HG02759 (cell line): ENCODE measurements at regions not wholly inside any gene's neighbourhood (a gene's known extent, or its start where the extent isn't known, plus 50 kb on each side); places are given as distances from the start of the nearest gene placed in this dataset.
"Not testable (repeated sequence)": the region's sequence is repeated elsewhere in the genome, so short reads cannot be mapped to it uniquely, and the experiment has no call there.

ENCODE experiments used
- ATAC-seq: cut with Tn5 transposase; IDR thresholded peaks from one replicate; pipeline ENCODE4 v1.9.1; 2021; ENCODE audit warnings: mild to moderate bottlenecking, moderate library complexity; ENCODE audit not compliant: unreplicated experiment

DNA sequence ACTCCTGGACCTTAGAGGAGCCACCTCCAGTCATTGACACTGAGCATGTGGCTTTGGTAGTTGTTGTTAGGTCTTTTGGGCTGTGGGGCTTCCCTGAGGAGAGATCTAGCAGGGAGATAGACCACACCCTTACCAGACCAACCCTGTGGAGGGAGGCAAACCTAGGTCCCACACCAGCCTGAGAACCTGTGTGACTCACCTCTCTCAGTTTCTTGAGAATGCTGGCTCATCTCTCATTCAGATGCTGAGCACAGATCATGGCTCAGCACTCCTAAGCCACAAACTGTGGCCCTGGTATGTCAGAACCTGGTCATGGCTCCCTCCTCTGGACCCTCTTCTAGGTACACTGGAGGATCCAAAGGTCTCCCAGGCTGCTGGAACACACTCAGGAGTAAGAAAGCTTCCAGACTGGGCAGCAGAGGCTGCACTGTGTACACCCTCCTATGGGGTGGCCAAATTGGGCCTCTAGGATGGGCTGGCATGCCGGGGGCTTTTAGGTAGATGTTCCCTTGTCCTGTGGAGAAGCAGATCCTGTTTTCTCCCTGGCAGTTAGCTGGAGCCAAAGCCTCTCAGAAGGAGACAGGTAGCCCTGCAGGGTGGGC, 1294.5 kb downstream of the KHDRBS2 start:
- ATAC-seq = no peak

DNA sequence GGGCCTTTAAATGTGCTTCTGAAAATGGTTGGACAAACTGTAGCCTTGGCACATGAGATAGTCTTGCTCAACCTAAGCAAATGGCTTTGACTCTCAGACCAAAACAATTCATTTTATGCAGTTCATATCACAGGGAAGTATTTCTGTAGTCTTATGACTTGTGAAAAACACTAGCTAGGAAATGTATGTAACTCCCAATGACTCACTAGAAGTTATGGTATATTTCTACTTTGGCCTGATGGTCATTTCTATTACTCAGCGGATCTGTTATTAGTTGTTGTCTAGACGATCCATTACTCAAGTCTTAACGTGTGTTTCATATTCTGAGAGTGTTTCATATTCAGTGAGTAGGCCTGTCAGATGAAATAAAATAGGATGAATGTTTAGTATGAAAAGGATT, 1333.5 kb downstream of the KHDRBS2 start:
- no peak for ATAC-seq

DNA sequence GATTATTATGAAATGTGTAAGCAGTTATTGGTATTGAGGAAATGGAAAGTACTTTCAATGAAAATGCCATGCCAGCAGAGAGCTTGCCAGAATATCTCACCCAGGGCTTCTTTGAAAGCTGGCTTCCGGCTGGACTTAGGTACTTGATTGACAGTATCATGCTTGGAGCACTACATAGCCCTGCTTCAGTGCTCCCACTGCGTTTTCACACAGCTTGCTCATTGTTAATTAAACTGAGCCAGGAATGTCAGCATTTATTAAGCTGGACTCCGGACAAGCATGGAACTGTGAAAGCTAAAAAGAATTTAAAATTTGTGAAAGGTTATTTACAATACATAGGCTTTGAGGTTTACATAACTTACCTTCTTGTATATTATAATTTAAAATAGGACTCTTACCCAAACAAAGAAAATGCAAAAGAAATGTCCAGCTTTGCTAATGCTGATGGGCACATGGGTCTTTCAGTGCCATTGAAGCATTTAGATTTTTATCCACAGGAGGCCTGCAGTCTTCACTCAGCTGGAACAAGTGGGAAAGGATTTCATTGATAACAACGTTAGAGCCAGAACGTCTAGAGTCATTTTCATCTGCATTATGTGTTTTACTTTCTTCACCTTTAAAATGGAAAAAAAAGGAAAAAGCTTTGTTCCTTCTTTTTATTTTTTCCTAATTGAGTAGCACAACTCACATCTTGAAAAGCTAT, 1335.7 kb downstream of the KHDRBS2 start:
- not testable (repeated sequence) for ATAC-seq

- not testable (repeated sequence) for ATAC-seq
These were observed 1338.6 kb downstream of the KHDRBS2 start for GRCh38 chr6:60947416-60947815.

- not testable (repeated sequence) for ATAC-seq
These were observed 1341.2 kb downstream of the KHDRBS2 start for GRCh38 chr6:60944803-60945202.

GRCh38 chr6:60935970-60936369, 1350.1 kb downstream of the KHDRBS2 start:
- peak; percentile 62 for ATAC-seq

DNA sequence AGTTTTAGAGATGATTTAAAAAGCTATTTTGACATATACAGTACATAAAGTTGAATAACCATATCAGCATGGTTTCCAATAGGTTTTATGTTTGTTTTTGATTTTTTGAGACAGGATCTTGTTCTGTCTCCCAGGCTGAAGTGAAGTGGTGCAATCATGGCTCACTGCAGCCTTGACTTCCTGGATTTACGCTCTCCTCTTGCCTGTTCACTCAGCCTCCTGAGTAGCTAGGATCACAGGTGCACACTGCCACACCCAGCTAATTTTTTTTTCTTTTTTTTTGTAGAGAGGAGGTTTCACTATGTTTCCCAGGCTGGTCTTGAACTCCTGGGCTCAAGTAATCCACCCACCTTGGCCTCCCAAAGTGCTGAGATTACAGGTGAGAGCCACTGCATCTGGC, 1366.4 kb downstream of the KHDRBS2 start:
- ATAC-seq = not testable (repeated sequence)

- not testable (repeated sequence) for ATAC-seq
These were observed 1382.2 kb downstream of the KHDRBS2 start for GRCh38 chr6:60903860-60904259.

GRCh38 chr6:60893374-60893773, 1392.7 kb downstream of the KHDRBS2 start:
- ATAC-seq = not testable (repeated sequence)

- ATAC-seq = no peak
These were observed 1394.4 kb downstream of the KHDRBS2 start for GRCh38 chr6:60891606-60892005.

GRCh38 chr6:60877396-60877795, 1408.6 kb downstream of the KHDRBS2 start:
- not testable (repeated sequence) for ATAC-seq

DNA sequence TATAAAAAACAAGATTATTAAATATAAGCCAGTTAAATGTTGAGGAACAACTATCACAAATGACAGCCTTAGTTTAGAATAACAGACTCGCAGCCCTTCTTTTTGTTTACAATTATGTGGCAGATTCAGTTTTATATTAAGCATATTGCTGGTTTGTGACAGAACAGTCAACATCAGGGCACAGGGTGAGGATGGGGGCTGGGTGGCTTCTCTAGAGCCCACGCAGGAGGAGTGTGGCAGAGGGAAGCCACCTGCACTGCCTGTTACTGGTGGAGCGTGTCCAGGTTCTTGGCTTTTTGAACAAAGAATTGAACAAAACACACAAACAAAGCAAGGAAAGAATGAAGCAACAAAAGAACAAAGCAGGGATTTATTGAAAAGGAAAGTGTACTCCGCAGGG, 1415.2 kb downstream of the KHDRBS2 start:
- ATAC-seq = not testable (repeated sequence)

DNA sequence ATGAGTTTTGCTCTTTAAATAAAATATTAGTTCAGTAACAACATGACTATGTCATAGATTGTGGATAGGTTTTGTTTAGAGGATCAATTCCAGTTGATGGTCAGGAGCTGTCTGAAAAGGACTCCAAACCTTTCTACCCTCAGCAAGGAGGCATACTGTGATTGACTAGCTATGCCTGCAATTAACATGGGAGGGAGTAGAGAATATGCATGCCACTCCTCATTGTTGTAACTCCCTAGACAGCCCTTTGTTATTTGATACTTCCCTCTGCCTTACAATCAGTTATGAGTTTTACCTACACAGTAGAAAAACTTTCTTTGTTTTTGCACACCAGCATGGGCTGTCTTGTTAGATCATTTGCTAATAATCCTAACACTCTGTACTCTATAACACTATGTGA, 1418.5 kb downstream of the KHDRBS2 start:
- ATAC-seq = no peak

DNA sequence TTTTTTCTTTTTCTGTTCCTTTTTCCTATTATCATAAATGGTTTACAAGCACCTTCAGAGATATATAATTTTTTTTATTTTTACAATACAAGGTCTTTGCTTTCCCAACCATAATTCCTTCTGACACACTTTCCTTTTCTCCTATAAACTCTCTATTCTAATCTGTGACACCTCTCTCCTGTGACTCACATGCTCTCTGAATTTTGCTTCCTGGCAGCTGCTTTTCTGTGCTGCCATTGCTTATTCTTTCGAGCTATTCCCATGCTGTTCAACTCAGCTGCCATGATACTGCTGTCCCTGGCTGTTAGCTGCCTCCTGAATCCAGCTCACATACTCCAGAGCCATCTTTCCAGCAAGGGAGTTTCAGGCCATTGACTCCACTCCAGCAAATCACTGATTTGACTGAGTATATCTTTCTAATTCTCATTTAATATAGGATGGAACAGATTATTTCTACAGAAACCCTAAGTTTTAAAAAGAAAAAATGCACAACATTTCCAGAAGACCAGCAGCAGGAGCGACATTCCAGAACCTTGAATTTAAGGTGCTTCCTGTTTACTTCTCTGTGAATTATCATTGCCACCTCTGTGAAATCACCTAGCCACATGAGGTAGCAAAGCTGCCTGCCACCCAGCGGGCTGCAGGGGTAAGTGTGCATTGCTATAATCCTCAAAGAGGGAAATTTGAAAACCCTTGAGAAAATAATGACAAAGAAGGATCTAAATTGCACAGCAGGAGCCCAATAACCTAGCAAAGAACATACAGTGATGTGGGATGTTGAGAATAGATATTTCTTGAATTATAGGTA, 1442.6 kb downstream of the KHDRBS2 start:
- not testable (repeated sequence) for ATAC-seq

- not testable (repeated sequence) for ATAC-seq
These were observed 1455.3 kb downstream of the KHDRBS2 start for GRCh38 chr6:60830726-60831125.

DNA sequence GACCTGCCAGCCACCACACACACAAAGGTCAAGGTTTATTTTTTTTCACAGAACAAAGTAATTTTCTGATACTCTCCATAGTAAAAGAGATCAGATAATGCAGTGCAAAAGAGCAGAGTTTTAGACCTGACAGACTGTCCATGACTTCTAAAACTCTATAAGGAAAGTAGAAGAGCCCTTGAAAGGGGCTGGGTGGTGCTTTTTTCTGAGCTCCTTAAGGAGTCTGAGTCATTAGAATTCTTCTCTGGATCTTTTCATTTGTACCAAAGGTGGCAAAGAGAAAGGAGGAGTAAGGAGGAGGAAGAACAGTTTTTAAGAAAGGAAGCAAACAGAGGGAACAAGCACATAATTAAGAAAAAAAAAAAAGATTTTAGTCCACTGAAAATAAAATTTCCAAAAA, 1463.4 kb downstream of the KHDRBS2 start:
- ATAC-seq = not testable (repeated sequence)

DNA sequence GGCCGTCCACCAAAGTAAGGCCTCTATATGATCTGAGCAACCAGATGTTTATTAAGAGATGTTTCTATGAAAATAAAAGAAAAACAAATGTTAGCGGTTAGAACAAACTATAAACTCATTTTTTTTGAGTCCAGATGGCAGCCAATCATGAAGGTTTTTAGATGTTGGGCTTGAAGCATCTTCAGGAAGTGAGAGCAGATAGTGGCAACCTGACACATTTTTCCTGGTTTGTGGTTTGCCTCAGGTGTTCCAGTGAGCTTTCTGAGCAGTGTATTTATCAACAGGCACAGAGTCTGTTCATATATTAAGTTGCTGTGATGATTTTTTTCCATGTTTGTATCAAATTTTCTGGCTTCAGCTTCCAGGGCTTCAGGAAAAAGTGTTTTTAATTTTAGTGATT, 1468.0 kb downstream of the KHDRBS2 start:
- not testable (repeated sequence) for ATAC-seq

DNA sequence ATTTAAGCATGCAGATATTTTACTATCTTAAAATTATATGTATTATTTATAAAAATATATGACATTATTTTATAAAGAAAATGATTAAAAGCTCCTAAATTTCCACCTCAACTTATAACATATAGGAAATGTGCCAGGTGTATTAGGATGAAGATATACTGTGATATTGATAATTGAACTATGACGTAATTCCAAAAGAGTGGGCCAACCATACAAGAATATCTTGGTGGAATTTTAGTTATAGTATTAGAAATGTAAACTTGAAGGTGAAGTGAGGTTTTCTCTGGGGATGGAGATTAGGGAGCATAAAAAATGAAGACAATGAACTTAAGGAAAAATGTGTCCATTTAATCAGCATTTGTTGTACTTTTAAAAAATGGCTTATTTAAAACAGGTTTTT, 1471.2 kb downstream of the KHDRBS2 start:
- ATAC-seq = not testable (repeated sequence)

DNA sequence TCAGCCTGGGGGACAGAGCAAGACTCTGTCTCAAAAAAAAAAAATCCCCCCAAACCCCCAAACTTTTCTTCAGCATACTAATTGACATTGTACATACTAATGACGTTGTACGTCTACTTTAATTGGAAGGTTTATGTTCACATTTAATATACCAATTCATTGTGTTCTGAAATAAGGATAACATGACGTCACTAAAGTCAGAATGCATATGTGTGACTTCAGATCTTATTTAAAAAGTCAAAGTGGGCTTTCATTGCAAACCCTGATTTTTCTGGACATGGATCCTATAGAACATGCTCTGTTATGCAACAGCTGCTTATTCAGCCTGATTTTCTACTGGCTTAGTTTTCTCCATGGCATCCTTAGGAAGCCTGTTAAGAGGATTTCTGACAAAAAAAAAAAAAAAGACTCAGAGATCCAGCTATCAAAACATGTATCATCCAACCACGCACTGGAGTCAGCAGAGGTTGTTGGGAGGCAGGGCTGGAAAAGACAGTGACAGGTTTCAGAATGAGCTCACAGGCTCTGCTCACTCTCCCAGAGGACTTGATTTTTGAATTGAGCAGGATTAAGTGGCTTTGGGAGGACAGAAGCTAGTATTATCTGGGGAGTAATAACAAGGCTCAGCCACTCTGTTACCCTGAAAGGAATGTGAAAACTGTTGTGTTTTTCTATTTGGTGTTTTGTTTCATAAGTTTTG, 1472.0 kb downstream of the KHDRBS2 start:
- ATAC-seq = not testable (repeated sequence)

GRCh38 chr6:60810216-60810615, 1475.8 kb downstream of the KHDRBS2 start:
- not testable (repeated sequence) for ATAC-seq

DNA sequence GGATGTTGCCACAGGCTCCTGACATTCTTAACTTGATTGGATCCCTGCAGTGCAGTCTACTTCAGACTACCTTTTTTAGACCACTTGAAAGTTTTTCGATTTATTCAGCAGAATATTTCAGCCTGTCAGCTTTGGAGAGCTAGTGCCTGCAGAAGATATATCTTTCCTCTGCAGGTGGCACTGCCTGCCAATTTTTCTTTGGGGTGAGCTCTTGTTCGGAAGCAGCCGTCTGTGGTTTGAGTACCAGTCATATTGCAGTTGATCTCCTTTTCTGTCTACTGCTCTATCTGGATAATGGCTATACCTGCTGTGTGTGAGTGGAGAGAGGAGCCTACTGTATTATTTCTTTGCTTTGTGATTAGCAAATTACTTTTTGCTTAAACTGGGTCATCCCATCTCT, 1486.9 kb downstream of the KHDRBS2 start:
- not testable (repeated sequence) for ATAC-seq
